ENCODE measurements at regions not wholly inside any gene's neighbourhood (a gene's known extent, or its start where the extent isn't known, plus 50 kb on each side); places are given as distances from the start of the nearest gene placed in this dataset.

DNA sequence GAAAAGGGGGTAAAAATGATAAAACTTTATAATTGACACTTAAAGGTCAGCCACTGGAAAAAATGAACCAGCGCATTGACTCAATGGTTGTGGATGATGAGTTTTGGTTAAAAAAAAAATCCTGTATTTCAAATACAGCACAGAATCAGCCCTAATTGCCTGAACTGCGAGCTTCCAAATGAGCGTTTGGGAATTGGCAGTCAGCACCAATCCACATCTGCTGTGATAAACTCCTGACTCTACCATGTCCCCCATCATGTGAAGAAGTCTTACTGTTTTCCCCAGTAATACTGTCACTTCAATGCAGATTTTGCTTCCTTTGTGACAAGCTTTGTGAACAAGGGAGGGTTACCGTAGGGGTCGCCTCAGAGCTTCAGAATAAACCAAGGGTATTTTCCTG, 235.4 kb downstream of the EBLN2 start:
- TF ChIP-seq, protein P1, sequence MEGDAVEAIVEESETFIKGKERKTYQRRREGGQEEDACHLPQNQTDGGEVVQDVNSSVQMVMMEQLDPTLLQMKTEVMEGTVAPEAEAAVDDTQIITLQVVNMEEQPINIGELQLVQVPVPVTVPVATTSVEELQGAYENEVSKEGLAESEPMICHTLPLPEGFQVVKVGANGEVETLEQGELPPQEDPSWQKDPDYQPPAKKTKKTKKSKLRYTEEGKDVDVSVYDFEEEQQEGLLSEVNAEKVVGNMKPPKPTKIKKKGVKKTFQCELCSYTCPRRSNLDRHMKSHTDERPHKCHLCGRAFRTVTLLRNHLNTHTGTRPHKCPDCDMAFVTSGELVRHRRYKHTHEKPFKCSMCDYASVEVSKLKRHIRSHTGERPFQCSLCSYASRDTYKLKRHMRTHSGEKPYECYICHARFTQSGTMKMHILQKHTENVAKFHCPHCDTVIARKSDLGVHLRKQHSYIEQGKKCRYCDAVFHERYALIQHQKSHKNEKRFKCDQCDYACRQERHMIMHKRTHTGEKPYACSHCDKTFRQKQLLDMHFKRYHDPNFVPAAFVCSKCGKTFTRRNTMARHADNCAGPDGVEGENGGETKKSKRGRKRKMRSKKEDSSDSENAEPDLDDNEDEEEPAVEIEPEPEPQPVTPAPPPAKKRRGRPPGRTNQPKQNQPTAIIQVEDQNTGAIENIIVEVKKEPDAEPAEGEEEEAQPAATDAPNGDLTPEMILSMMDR (IDR thresholded peaks at IDR 0.05) = no peak
- TF ChIP-seq POLR2A (IDR thresholded peaks at IDR 0.05) = no peak

All from heart left ventricle (tissue), 13 donors.